ENCODE measurements at regions not wholly inside any gene's neighbourhood (a gene's known extent, or its start where the extent isn't known, plus 50 kb on each side); places are given as distances from the start of the nearest gene placed in this dataset.

GRCh38 chr2:103784261-103784660, 1022.4 kb downstream of the TMEM182 start:
- H4K20me1 ChIP-seq (ENCODE audit: insufficient read depth): no peaks in the 10 kb centered on the region
- H3K9ac ChIP-seq: no peak overlapping the region
- DNase-seq: no peak
- no peak overlapping the region for H3K4me3 ChIP-seq (ENCODE audit: low read depth in 2 of 2, low read length in 1 of 2)
- ChIA-PET CTCF (no interaction called here), POLR2A (no interaction called here)
- TF ChIP-seq RAD21 (IDR thresholded peaks at IDR 0.05; ENCODE audit: low read length): no peak
- TF ChIP-seq MAX (IDR thresholded peaks at IDR 0.05; ENCODE audit: low read depth): no peak
- no peak for TF ChIP-seq TEAD4 (IDR thresholded peaks at IDR 0.05; ENCODE audit: borderline replicate concordance, insufficient read depth)
- TF ChIP-seq EZH2phosphoT487 (IDR thresholded peaks at IDR 0.05; ENCODE audit: borderline replicate concordance, low read depth): no peak
- TF ChIP-seq REST (IDR thresholded peaks at IDR 0.05; ENCODE audit: low read depth, low read length): no peak
- TF ChIP-seq YY1 (IDR thresholded peaks at IDR 0.05; ENCODE audit: low read depth): no peak
- no peak for TF ChIP-seq RXRA (IDR thresholded peaks at IDR 0.05; ENCODE audit: borderline replicate concordance, low read depth)
- no peak for TF ChIP-seq IRF3 (IDR thresholded peaks at IDR 0.05; ENCODE audit: low read depth, low read length)
- TF ChIP-seq SIN3A (IDR thresholded peaks at IDR 0.05; ENCODE audit: borderline replicate concordance, low read depth, low read length): no peak
- no peaks in the 10 kb centered on the region for H3K79me2 ChIP-seq (ENCODE audit: insufficient read depth)
- no peak overlapping the region for H3K4me2 ChIP-seq
- no peaks in the 10 kb centered on the region for H3K9me3 ChIP-seq
- H3K9me2 ChIP-seq: no peaks in the 10 kb centered on the region
- no peaks in the 10 kb centered on the region for H3K36me3 ChIP-seq (replicated peaks in 1 of 2; ENCODE audit: control insufficient read depth in 1 of 2, insufficient read depth in 2 of 2, low read length in 1 of 2)
- WGBS (ENCODE audit: low lambda C conversion rate): 2% methylated on average over 2 of the region's 2 CpGs
- H3K4me1 ChIP-seq (ENCODE audit: control insufficient read depth in 1 of 2, insufficient read depth in 2 of 2, low read depth in 1 of 2, low read length in 1 of 2): no peaks in the 10 kb centered on the region
- no peak overlapping the region for H3K27ac ChIP-seq (ENCODE audit: low read depth in 2 of 2, low read length in 1 of 2)
- peaks cover 1% of the 10 kb centered on the region for H3F3A ChIP-seq (replicated peaks; ENCODE audit: insufficient read depth)
- H3K27me3 ChIP-seq (ENCODE audit: insufficient read depth): no peaks in the 10 kb centered on the region
- H2AFZ ChIP-seq (ENCODE audit: low read depth): no peak overlapping the region

GRCh38 chr2:103785432-103785831, 1023.6 kb downstream of the TMEM182 start:
- Histone ChIP-seq H3K4me3 (ENCODE audit: low read depth in 2 of 2, low read length in 1 of 2) (no peak overlapping the region), H3K79me2 (ENCODE audit: insufficient read depth) (no peaks in the 10 kb centered on the region), H3K4me1 (ENCODE audit: control insufficient read depth in 1 of 2, insufficient read depth in 2 of 2, low read depth in 1 of 2, low read length in 1 of 2) (no peaks in the 10 kb centered on the region), H3K4me2 (no peak overlapping the region), H3K27me3 (ENCODE audit: insufficient read depth) (no peaks in the 10 kb centered on the region), H4K20me1 (ENCODE audit: insufficient read depth) (no peaks in the 10 kb centered on the region), H3K9ac (no peak overlapping the region), H3F3A (replicated peaks; ENCODE audit: insufficient read depth) (peaks cover 6% of the 10 kb centered on the region), H3K36me3 (replicated peaks in 1 of 2; ENCODE audit: control insufficient read depth in 1 of 2, insufficient read depth in 2 of 2, low read length in 1 of 2) (no peaks in the 10 kb centered on the region), H2AFZ (ENCODE audit: low read depth) (no peak overlapping the region), H3K9me2 (no peaks in the 10 kb centered on the region), H3K27ac (ENCODE audit: low read depth in 2 of 2, low read length in 1 of 2) (no peak overlapping the region), H3K9me3 (no peaks in the 10 kb centered on the region)
- WGBS (ENCODE audit: low lambda C conversion rate): 4% methylated on average over 1 of the region's 1 CpG
- no peak for DNase-seq
- ChIA-PET POLR2A (no interaction called here), CTCF (no interaction called here)
- TF ChIP-seq YY1 (IDR thresholded peaks at IDR 0.05; ENCODE audit: low read depth) (no peak), EZH2phosphoT487 (IDR thresholded peaks at IDR 0.05; ENCODE audit: borderline replicate concordance, low read depth) (no peak), NRF1 (IDR thresholded peaks at IDR 0.05; ENCODE audit: low read depth, low read length) (no peak), GABPA (IDR thresholded peaks at IDR 0.05; ENCODE audit: low read depth) (no peak), MXI1 (IDR thresholded peaks at IDR 0.05; ENCODE audit: low read depth, low read length) (no peak), TAF1 (IDR thresholded peaks at IDR 0.05; ENCODE audit: borderline replicate concordance, low read depth, low read length) (no peak), MAX (IDR thresholded peaks at IDR 0.05; ENCODE audit: low read depth) (no peak), EP300 (IDR thresholded peaks at IDR 0.05; ENCODE audit: borderline replicate concordance in 1 of 2, low read depth in 1 of 2, low read length in 1 of 2) (no peak), REST (IDR thresholded peaks at IDR 0.05; ENCODE audit: low read depth, low read length) (no peak), FOXJ3 (CRISPR knock-in tag; IDR thresholded peaks at IDR 0.05) (no peak), CHD2 (IDR thresholded peaks at IDR 0.05; ENCODE audit: low read length, partially characterized antibody) (no peak), ELF1 (IDR thresholded peaks at IDR 0.05) (no peak), SIN3A (IDR thresholded peaks at IDR 0.05; ENCODE audit: borderline replicate concordance, low read depth, low read length) (no peak), FOSL2 (IDR thresholded peaks at IDR 0.05; ENCODE audit: borderline replicate concordance, low read depth) (no peak)
